NK-92 treated with Interleukin-12 subunit alpha and Interleukin-12 subunit beta, amount 100 ng/mL, for 24 hours (cell line): ENCODE measurements at regions not wholly inside any gene's neighbourhood (a gene's known extent, or its start where the extent isn't known, plus 50 kb on each side); places are given as distances from the start of the nearest gene placed in this dataset.
"Not testable (repeated sequence)": the region's sequence is repeated elsewhere in the genome, so short reads cannot be mapped to it uniquely, and the experiment has no call there.

ENCODE experiments used
- DNase-seq: peaks from one replicate; lab custom pipeline; 2025; lab: John Stamatoyannopoulos, UW

GRCh38 chr3:16769525-16769924 lies 115.2 kb upstream of the PLCL2 start:
- DNase-seq: no peak

GRCh38 chr3:16770021-16770420 lies 114.7 kb upstream of the PLCL2 start:
- no peak for DNase-seq

- DNase-seq: no peak
These were observed 114.0 kb upstream of the PLCL2 start for GRCh38 chr3:16770792-16771191.

- not testable (repeated sequence) for DNase-seq
These were observed 111.2 kb upstream of the PLCL2 start for GRCh38 chr3:16773594-16773993.

- not testable (repeated sequence) for DNase-seq
These were observed 110.2 kb upstream of the PLCL2 start for GRCh38 chr3:16774536-16774935.

- no peak for DNase-seq
These were observed 99.8 kb upstream of the PLCL2 start for GRCh38 chr3:16784973-16785372.

GRCh38 chr3:16785465-16785864 lies 99.3 kb upstream of the PLCL2 start:
- no peak for DNase-seq

- no peak for DNase-seq
These were observed 96.2 kb upstream of the PLCL2 start for GRCh38 chr3:16788440-16789056.

- peak; percentile 66 for DNase-seq
These were observed 95.2 kb upstream of the PLCL2 start for GRCh38 chr3:16789344-16790120.

- DNase-seq: no peak
These were observed 94.0 kb upstream of the PLCL2 start for GRCh38 chr3:16790432-16791400.

GRCh38 chr3:16793321-16793720 lies 91.4 kb upstream of the PLCL2 start:
- DNase-seq: no peak

- no peak for DNase-seq
These were observed 90.5 kb upstream of the PLCL2 start for GRCh38 chr3:16794257-16794656.

GRCh38 chr3:16795581-16795980 lies 89.2 kb upstream of the PLCL2 start:
- no peak for DNase-seq

GRCh38 chr3:16797831-16798230 lies 86.9 kb upstream of the PLCL2 start:
- no peak for DNase-seq

GRCh38 chr3:16798738-16799137 lies 86.0 kb upstream of the PLCL2 start:
- no peak for DNase-seq

- DNase-seq: no peak
These were observed 84.4 kb upstream of the PLCL2 start for GRCh38 chr3:16800361-16800760.

GRCh38 chr3:16801223-16801622 lies 83.5 kb upstream of the PLCL2 start:
- no peak for DNase-seq

- no peak for DNase-seq
These were observed 83.1 kb upstream of the PLCL2 start for GRCh38 chr3:16801698-16802097.

- no peak for DNase-seq
These were observed 82.4 kb upstream of the PLCL2 start for GRCh38 chr3:16802389-16802788.

GRCh38 chr3:16803019-16803418 lies 81.7 kb upstream of the PLCL2 start:
- DNase-seq: no peak

GRCh38 chr3:16807391-16807790 lies 77.4 kb upstream of the PLCL2 start:
- DNase-seq: no peak

GRCh38 chr3:16808393-16809107 lies 76.2 kb upstream of the PLCL2 start:
- no peak for DNase-seq
